ENCODE measurements at regions not wholly inside any gene's neighbourhood (a gene's known extent, or its start where the extent isn't known, plus 50 kb on each side); places are given as distances from the start of the nearest gene placed in this dataset.
"Not testable (repeated sequence)": the region's sequence is repeated elsewhere in the genome, so short reads cannot be mapped to it uniquely, and the experiment has no call there.

- no peak for DNase-seq
Measured at GRCh38 chr5:142222225-142222865, 102.5 kb downstream of the SPRY4 start.

DNA sequence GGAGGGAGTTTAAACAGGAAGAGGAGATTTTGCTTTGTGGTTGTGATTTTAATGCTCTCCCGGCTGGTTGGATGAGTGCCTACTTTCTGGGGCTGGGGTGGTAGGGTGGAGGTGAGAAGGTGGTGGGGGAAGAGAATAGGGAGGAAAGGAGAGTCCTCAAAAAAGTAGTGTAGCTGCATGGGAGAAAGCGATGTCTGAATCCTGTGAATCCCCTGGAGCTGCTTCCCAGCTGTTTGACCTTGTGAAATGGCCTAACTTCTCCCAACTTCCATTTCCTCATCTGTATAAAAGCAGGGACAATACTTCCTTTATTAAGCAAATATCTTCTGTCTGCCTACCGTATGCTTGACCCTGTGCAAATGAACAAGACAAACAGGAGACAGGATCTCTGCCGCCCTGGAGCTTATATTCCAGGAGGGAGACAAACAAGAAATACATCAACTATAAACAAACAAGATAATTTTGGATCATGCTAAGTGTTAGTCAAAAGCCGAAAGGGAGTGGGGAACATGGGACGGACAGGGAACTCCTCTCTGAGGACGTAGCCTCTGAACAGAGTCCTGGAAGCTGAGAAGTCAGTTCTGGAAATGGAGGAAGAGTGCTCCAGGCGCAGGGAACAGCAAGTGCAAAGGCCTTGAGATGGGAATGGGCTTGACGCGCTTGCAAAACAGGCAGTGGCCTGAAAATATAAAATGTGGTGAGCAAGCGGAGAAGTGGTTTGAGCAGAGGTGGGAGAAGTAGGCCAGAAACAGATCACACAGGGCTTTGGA is 103.5 kb downstream of the SPRY4 start:
- DNase-seq: no peak

DNA sequence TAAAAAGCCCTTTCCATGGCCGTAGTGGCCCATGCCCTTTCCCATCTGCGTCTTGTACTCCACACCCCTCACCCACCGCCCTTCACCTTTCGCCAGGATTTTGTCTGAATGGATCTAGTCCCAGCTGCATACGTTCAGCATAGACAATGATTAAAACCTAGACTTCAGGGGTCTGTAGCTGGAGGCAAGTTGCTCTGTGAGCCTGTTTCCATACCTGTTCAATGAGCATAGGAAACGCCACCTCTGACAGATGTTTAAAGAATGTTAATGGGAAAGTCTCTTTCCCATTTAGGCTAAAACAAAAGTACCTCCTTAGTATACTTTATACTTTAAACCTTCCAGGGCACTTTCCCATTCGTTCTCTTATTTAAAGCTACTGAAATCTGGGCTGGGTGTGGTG is 105.7 kb downstream of the SPRY4 start:
- no peak for DNase-seq

DNA sequence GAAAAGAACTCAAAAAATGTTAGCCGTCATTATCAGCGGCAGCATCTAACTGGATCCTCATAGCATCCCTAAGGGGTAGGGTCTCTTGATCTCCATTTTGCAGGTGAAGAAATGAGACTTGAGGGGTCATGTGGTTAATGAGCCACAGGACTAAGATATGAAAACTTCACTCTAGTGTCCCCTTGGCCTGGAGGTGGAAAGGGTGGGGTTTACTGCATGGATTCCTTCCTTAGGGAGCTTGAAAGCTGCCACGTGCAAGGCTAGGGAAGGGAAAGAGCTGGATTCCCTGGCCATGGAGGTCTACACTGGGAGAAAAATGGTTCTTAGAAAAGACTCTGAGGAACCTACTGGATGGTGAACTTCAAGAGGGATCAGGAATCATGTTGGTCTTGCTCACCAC is 107.9 kb downstream of the SPRY4 start:
- no peak for DNase-seq

DNA sequence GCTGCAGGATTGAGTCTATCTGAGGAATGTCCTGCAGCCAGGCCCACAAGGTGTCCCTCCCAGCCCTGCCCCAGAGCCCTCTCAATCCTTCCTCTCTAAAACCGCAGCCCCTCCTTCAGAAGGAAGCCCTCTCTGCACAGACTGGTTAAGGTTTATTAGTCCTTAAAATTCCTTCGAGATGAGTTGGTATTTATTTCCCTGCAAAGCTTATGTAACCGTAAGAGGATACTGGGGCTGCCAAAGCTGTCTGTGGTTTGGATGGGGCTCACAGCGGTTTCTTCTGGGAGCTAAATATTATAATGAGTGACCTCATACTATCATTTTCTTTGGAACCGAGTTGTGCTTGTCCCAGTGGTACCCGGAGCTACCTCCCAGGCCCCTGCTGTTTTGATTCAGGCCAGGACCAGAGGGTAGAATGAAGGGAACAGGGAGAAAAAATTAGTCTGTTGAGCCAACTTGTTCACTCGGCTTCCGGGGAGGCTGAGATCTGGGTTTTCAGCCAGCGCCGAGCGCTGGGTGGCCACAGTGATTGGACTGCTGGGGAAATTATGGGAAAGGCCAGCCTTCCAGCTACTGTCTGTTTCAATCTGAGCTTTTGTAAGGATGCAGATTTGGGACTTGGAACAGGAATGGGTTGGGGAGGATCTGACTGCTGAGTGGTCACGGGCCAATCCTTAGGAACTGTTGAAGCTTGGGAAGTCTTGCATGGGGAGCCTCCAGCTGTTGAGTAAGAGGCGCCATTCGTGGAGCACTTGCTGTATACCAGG is 107.5 kb downstream of the NDFIP1 start:
- peak in 2 of 56 donors; percentile 12 to 22 for DNase-seq

GRCh38 chr5:142213077-142213476 is 104.5 kb downstream of the NDFIP1 start:
- no peak for DNase-seq

DNA sequence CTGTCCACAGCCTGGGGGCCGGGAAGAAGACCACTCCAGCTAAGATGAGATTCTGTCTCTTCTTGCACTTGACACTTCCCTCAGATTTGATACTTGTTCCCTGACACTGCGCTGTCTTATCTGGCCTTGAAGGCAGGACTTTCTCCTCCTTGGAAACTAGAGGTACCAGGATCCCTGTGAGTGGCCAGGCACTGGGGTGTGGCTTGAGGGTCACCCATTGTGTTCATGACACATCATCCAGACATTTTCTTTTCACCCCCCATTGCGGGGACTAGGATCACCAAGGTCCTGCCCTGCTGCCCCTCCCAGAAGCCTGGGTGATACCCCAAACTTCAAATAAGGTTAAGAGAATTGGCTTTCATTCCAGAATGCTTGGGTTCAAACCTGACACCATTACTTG is 103.3 kb downstream of the NDFIP1 start:
- no peak for DNase-seq

DNA sequence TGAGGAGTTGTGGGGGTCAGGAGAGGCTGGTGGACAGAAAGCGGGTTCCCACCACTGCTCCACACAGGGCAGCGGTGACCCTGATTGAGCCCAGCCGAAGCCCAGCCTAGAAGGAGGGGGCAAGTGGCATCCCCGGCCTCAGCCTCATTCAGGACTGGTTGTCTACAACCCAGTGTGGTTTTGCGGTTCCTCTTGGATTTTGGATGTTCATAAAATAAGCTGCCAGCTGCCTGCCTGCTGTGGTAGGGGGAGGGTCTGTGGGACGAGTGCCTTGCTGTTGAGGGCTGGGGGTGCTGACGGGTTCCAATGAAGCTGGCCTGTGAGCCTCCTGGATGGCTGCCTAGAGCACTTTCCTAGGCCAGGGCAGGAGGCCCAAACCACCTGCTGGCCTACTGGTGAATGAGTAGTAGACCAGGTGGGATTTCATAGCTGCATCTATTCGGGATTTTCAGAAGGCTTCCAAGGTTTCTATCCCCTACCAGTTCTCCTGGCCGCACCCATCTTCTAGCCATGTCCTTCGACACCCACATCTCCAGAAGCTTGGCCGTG is 102.4 kb downstream of the NDFIP1 start:
- DNase-seq: no peak

- no peak for DNase-seq
Measured at GRCh38 chr5:142210011-142210410, 101.4 kb downstream of the NDFIP1 start.

DNA sequence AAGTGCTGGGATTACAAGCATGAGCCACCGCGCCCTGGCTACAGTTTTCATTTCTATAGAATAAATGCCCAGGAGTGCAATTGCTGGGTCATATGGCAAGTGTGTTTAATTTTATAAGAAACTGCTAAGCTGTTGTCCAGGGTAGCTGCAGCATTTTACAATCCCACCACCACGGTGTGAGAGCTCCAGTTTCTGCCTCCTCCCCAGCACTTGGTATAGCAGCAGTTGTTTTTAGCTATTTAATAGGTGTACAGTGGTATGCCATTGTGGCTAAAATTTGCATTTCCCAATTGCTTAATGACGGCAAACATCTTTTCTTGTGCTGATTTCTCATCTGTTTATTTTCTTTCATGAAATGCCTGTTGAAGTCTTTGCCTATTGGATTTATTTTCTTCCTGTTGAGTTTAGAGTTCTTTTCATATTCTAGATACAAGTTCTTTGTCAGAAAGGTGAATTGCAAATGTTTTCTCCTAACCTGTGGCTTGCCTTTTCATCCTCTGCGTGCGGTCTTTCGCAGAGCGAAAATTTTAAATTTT is 100.3 kb downstream of the NDFIP1 start:
- DNase-seq: no peak

- DNase-seq: not testable (repeated sequence)
Measured at GRCh38 chr5:142208244-142208643, 99.7 kb downstream of the NDFIP1 start.

- no peak for DNase-seq
Measured at GRCh38 chr5:142206801-142207200, 98.2 kb downstream of the NDFIP1 start.

DNA sequence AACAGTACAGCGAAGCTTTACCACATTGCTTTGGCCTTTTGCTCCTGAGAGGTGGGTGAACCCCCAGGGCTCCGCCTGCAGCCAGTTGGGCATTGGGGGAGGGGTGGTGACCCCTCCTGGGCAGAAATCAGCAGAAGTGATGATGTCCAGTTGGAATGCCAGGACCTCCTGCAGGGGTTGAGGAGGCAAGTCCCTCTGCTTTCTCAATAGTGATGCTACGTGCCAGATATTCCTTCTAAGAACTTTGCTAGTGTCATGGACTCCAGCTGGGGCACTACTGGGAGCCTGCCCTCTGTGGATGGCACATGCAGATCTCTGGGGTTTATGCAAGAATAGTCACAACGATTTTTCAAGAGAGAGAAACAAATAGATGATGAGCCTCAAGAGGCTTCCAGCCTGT is 95.6 kb downstream of the NDFIP1 start:
- DNase-seq: no peak

Data from nucleus accumbens (tissue), 56 donors.